Adrenal gland (tissue), 5 donors: ENCODE measurements at regions not wholly inside any gene's neighbourhood (a gene's known extent, or its start where the extent isn't known, plus 50 kb on each side); places are given as distances from the start of the nearest gene placed in this dataset.

Experiments
- CTCF ChIP-seq, 6 experiments: fragments of 450-650 bp in 4 of 6; fragments of 200-600 bp in 2 of 6; sonication (generic) in 1 of 6; IDR thresholded peaks; 1 replicate in 5 of 6; 2 replicates in 1 of 6; pipeline versions ENCODE4 v1.5.1 to v1.8.0; 2016 to 2021; ENCODE audit warnings: antibody characterized with exemption in 6 of 6, mild to moderate bottlenecking in 2 of 6, moderate library complexity in 1 of 6
- POLR2A ChIP-seq, 2 donors: fragments of 450-650 bp; IDR thresholded peaks; one replicate each; pipeline ENCODE4 v1.6.1; 2017; ENCODE audit warnings: antibody characterized with exemption in 2 of 2, mild to moderate bottlenecking in 2 of 2, moderate library complexity in 1 of 2
- donor health status: DM: no; HTN: no; CAD: no.

- TF ChIP-seq CTCF (IDR thresholded peaks at IDR 0.05), result no peak
- no peak for TF ChIP-seq POLR2A (IDR thresholded peaks at IDR 0.05)
Observed at GRCh38 chr10:2210088-2210487, 472.8 kb upstream of the ADARB2 start.
